ENCODE measurements at regions not wholly inside any gene's neighbourhood (a gene's known extent, or its start where the extent isn't known, plus 50 kb on each side); places are given as distances from the start of the nearest gene placed in this dataset.
"Not testable (repeated sequence)": the region's sequence is repeated elsewhere in the genome, so short reads cannot be mapped to it uniquely, and the experiment has no call there.

DNA sequence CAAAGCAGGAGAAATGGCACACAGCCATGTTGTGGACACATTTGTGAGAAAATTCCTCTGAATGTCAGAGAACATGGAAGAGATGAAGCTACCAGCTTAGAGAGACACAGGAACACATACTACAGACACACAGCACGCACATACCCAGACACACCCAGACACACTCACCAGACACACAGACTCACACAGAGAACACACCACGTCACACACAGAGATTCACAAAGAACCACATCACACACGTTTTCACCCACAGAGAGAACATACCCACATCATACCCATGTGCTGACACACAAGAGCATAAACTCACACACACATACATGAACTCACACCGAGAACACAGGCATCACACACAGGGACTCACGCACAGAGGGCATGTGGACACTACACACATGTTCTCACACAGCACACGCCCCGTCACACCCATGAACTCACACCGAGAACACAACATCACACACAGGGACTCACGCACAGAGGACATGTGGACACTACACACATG, 124.9 kb downstream of the METRNL start:
- no peak for DNase-seq (ENCODE audit: low read depth)

DNA sequence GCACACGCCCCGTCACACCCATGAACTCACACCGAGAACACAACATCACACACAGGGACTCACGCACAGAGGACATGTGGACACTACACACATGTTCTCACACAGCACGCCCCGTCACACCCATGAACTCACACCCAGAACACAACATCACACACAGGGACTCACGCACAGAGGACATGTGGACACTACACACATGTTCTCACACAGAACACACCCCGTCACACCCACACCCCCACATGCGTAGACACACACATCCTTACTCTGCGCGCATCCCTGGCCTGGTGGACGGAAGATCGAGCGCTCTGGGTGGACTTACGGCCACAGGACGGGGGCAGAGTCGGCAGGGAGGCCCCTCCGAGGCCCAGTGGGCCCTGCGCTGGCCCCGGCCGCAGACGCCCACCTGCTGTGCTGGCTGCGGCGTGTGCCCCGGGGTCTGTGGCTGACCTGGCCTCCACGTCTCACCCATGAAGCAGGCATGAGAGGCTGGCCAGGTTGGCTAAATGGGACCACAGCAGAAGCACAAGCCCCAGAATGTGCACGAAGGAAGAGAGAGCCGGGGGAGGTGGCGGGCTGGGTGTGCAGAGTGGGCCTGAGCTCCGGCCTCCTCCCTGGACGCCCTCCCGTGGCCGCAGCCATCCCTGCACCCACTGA, 125.5 kb downstream of the METRNL start:
- not testable (repeated sequence) for DNase-seq (ENCODE audit: low read depth)

DNA sequence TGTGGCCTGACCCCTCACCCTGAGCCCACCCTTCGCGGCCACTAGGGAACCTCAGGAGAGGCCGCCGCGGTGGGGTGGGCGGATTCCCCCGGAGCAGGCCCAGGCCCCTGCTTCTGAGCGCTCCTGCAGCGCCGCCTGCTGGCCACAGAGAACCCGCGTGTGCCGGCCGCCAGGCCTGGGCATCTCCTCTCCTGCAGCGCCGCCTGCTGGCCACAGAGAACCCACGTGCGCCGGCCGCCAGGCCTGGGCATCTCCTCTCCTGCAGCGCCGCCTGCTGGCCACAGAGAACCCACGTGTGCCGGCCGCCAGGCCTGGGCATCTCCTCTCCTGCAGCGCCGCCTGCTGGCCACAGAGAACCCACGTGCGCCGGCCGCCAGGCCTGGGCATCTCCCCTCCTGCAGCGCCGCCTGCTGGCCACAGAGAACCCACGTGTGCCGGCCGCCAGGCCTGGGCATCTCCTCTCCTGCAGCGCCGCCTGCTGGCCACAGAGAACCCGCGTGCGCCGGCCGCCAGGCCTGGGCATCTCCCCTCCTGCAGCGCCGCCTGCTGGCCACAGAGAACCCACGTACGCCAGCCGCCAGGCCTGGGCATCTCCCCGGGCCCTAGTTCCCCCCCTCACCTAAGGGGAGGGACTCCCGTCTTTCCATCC, 126.1 kb downstream of the METRNL start:
- not testable (repeated sequence) for DNase-seq (ENCODE audit: low read depth)

DNA sequence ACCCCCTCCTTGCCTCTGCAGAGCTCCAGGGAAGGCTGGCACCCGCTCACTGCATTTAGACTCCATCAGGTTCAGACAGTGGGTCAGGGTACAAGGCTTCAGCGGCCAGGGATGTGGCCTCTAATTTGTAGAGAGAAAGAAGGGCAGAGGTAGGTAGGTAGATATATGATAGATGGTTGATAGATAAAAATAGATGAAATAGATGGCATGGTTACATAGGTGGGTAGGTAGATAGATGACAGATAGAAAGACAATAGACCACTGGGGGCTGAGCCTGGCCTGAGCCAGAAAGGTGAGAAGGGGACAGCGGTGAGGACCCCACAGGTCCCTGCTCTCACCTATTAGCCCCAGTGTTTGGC, 126.6 kb downstream of the METRNL start:
- not testable (repeated sequence) for DNase-seq (ENCODE audit: low read depth)

DNA sequence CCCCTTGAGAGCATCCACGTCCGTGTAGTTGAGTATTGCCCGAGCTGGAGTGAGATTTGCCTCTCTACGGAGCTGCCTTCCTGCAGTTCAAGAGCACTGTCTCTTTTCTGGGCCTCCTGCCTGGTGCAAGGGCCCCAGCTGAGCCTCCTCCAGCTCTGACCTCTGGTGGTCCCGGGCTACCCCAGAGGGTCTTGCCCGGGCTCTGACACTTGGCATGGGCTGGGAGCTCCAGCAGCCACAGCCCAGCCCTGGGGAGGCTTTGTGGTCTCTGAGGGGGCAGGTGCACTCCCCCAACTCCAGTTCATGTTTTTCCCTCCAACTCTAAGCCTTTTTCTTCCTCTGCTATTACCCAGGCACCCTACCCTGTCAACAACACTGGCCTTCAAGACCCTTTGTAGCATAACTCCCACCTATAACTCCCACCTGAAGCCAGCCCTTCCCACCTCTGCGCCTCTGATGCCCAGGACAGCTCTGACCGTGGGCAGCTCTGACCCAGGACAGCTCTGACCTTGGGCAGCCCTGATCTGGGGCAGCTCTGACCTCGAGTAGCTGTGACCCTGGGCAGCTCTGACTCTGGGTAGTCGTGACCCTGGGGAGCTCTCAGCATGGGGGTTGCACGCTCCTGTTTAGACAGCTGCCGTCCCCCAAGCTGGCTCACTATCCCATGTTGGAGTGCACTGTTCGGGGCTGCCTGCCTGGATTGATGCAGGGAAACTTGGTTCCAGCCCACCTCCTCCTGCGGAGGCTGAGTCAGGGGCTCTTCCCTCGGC, 127.6 kb downstream of the METRNL start:
- not testable (repeated sequence) for DNase-seq (ENCODE audit: low read depth)

DNA sequence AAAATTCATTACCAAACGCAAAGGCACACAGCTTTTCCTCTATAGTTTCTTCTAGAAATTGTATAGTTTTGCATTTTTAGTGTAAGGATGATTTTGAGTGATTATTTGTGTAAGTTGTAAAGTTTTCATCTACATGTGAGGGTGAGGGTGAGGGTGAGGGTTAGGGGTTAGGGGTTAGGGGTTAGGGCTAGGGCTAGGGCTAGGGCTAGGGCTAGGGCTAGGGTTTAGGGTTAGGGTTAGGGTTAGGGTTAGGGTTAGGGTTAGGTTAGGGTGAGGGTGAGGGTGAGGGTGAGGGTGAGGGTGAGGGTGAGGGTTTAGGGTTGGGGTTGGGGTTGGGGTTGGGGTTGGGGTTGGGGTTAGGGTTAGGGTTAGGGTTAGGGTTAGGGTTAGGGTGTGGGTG, 167.6 kb downstream of the METRNL start:
- DNase-seq (ENCODE audit: low read depth): not testable (repeated sequence)

Measured in stimulated activated CD8-positive, alpha-beta memory T cell treated with anti-CD3 and anti-CD28 coated beads, Interleukin-7, amount 100 ng/mL, for 24 hours (primary cell).